Lower leg skin (tissue), 4 donors: ENCODE measurements at regions not wholly inside any gene's neighbourhood (a gene's known extent, or its start where the extent isn't known, plus 50 kb on each side); places are given as distances from the start of the nearest gene placed in this dataset.

Experiments used
- DNase-seq, 2 donors: peaks; one replicate each; pipeline ENCODE4 v3.0.0-alpha.2; 2019; ENCODE audit warnings: low spot score in 2 of 2
- H3K4me3 ChIP-seq: fragments of 200-600 bp; sonication (generic); 2 replicates; pipeline ENCODE4 v1.5.1; 2017; ENCODE audit warnings: mild to moderate bottlenecking, low read depth; ENCODE audit not compliant: poor library complexity, severe bottlenecking
- CTCF ChIP-seq, 3 donors: fragments of 450-650 bp; IDR thresholded peaks; one replicate each; pipeline ENCODE4 v1.5.1; 2016; ENCODE audit warnings: antibody characterized with exemption in 3 of 3, mild to moderate bottlenecking in 3 of 3, moderate library complexity in 2 of 3
- POLR2A ChIP-seq, 2 donors: fragments of 450-650 bp; IDR thresholded peaks; one replicate each; pipeline ENCODE4 v1.6.1; 2016 to 2017; ENCODE audit warnings: antibody characterized with exemption in 2 of 2, mild to moderate bottlenecking in 1 of 2, moderate library complexity in 1 of 2
- WGBS, 2 donors: methylation state at CpG; one replicate each; pipeline ENCODE4 v1.1.5; 2018; 5-methylcytosine and 5-hydroxymethylcytosine counted together
- intact Hi-C: fragments of 100-400 bp; cut with DNase I; formaldehyde crosslinking; loops from one replicate; pipeline ENCODE4 v1.15.0; 2023; ENCODE audit warnings: low total_unique reads

- TF ChIP-seq CTCF (IDR thresholded peaks at IDR 0.05) (no peak), POLR2A (IDR thresholded peaks at IDR 0.05) (no peak)
- no peak overlapping the region for H3K4me3 ChIP-seq
- intact Hi-C loops: no loop called here
- DNase-seq: no peak
- WGBS, 2 donors: 77 to 80% methylated on average over 7 of the region's 7 CpGs
These were observed 256.5 kb downstream of the MN1 start for GRCh38 chr22:27545085-27545484.

GRCh38 chr22:27546157-27546935, 255.2 kb downstream of the MN1 start:
- no peak overlapping the region for H3K4me3 ChIP-seq
- no peak for DNase-seq
- WGBS, 2 donors: 82 to 86% methylated on average over 18 of the region's 18 CpGs
- intact Hi-C loops: no loop called here
- TF ChIP-seq CTCF (IDR thresholded peaks at IDR 0.05) (no peak), POLR2A (IDR thresholded peaks at IDR 0.05) (no peak)

- TF ChIP-seq CTCF (IDR thresholded peaks at IDR 0.05) (no peak), POLR2A (IDR thresholded peaks at IDR 0.05) (no peak)
- H3K4me3 ChIP-seq: no peak overlapping the region
- no peak for DNase-seq
- intact Hi-C loops: no loop called here
- WGBS, 2 donors: 82 to 90% methylated on average over 7 of the region's 7 CpGs
These were observed 250.2 kb downstream of the MN1 start for GRCh38 chr22:27551402-27551801.

- TF ChIP-seq POLR2A (IDR thresholded peaks at IDR 0.05): no peak
- TF ChIP-seq CTCF (IDR thresholded peaks at IDR 0.05): no peak
- H3K4me3 ChIP-seq: no peak overlapping the region
- intact Hi-C loops: no loop called here
- DNase-seq: no peak
- 87 to 91% methylated on average over 7 of the region's 7 CpGs for WGBS, 2 donors
These were observed 249.4 kb downstream of the MN1 start for GRCh38 chr22:27552176-27552575.

GRCh38 chr22:27552863-27553262, 248.7 kb downstream of the MN1 start:
- TF ChIP-seq CTCF (IDR thresholded peaks at IDR 0.05) (no peak), POLR2A (IDR thresholded peaks at IDR 0.05) (no peak)

More at GRCh38 chr22:27552863-27553262, 248.7 kb downstream of the MN1 start:
- intact Hi-C loops: no loop called here
- H3K4me3 ChIP-seq: no peak overlapping the region
- WGBS, 2 donors: 100% methylated on average over 1 of the region's 1 CpG
- no peak for DNase-seq
